GM21447 (cell line): ENCODE measurements at regions not wholly inside any gene's neighbourhood (a gene's known extent, or its start where the extent isn't known, plus 50 kb on each side); places are given as distances from the start of the nearest gene placed in this dataset.

ENCODE experiments used
- ATAC-seq: cut with Tn5 transposase; IDR thresholded peaks from one replicate; pipeline ENCODE4 v1.9.1; 2021; ENCODE audit not compliant: unreplicated experiment

GRCh38 chr6:747921-748320, 55.0 kb upstream of the EXOC2 start:
- ATAC-seq, result no peak

- no peak for ATAC-seq
Observed at GRCh38 chr6:747028-747427, 54.1 kb upstream of the EXOC2 start.

GRCh38 chr6:744666-745353, 51.9 kb upstream of the EXOC2 start:
- ATAC-seq, result no peak

- ATAC-seq, result no peak
Observed at GRCh38 chr6:743320-744096, 50.6 kb upstream of the EXOC2 start.
